ENCODE measurements at regions not wholly inside any gene's neighbourhood (a gene's known extent, or its start where the extent isn't known, plus 50 kb on each side); places are given as distances from the start of the nearest gene placed in this dataset.
"Not testable (repeated sequence)": the region's sequence is repeated elsewhere in the genome, so short reads cannot be mapped to it uniquely, and the experiment has no call there.

GRCh38 chr5:60018960-60019359 is 125.4 kb upstream of the PDE4D start:
- not testable (repeated sequence) for TF ChIP-seq CTCF (conservative IDR thresholded peaks at IDR 0.05; ENCODE audit: low read length); EZH2phosphoT487 (IDR thresholded peaks at IDR 0.05; ENCODE audit: borderline replicate concordance)

Measured in Loucy (cell line).